HCT116 (cell line): ENCODE measurements at regions not wholly inside any gene's neighbourhood (a gene's known extent, or its start where the extent isn't known, plus 50 kb on each side); places are given as distances from the start of the nearest gene placed in this dataset.

Experiments
- ATAC-seq: fragments of 200-7000 bp; cut with Tn5 transposase; 2 replicates; pipeline ENCODE4 v1.9.1; 2020; ENCODE audit warnings: mild to moderate bottlenecking, moderate library complexity
- BruUV-seq: library from RNA; stranded (reverse); fragments of 400-500 nt; replicated peaks from 2 replicates; lab custom pipeline; 2021; lab: Mats Ljungman, UMichigan
- CTCF ChIA-PET: fragments of 300-600 bp; sonication (Branson Sonifier 250); formaldehyde crosslinking; loops from one replicate; lab custom pipeline; 2021; ENCODE audit warnings: antibody characterized with exemption; lab: Charles Lee
- POLR2A ChIA-PET: fragments of 300-600, 350-600 bp; sonication (Branson Sonifier 250); formaldehyde crosslinking; loops from one replicate; lab custom pipeline; 2021; ENCODE audit warnings: antibody characterized with exemption; lab: Charles Lee
- RAD21 ChIA-PET, 2 experiments: fragments of 300-600 bp; sonication (Branson Sonifier 250); formaldehyde crosslinking; loops; one replicate each; lab custom pipeline; 2023; ENCODE audit warnings: low total read pairs in 2 of 2; ENCODE audit not compliant: uncharacterized antibody in 2 of 2, unreplicated experiment in 2 of 2, low non-redundant PET in 1 of 2; lab: Charles Lee
- DNase-seq: peaks from one replicate; pipeline ENCODE4 v3.0.0-alpha.2; 2010; ENCODE audit warnings: low read depth, low spot score
- H2AFZ ChIP-seq: fragments of 200-600 bp; shearing (Covaris generic), sonication (generic); 2 replicates; pipeline ENCODE4 v1.6.1; 2017; ENCODE audit warnings: low read depth, mixed run types, mixed read lengths, antibody characterized with exemption, low read length; ENCODE audit not compliant: poor library complexity, severe bottlenecking
- H3K27ac ChIP-seq: 2 replicates; pipeline ENCODE4 v1.5.1; 2012; ENCODE audit warnings: low read depth, low read length
- H3K27me3 ChIP-seq: fragments of 200-600 bp; sonication (generic); 2 replicates; pipeline ENCODE4 v1.6.1; 2016; ENCODE audit warnings: mixed run types, low read length, mixed read lengths; ENCODE audit not compliant: insufficient read depth
- H3K36me3 ChIP-seq, 2 experiments: fragments of 200-500 bp in 1 of 2; fragments of 200-600 bp in 1 of 2; sonication (Bioruptor generic) in 1 of 2; sonication (generic) in 1 of 2; 2 replicates each; pipeline versions ENCODE4 v1.5.1 to v1.6.1; 2014 to 2016; ENCODE audit warnings: low read length in 2 of 2, inconsistent platforms in 1 of 2, mixed read lengths in 1 of 2, mixed run types in 1 of 2; ENCODE audit not compliant: insufficient read depth in 2 of 2, control insufficient read depth in 1 of 2
- H3K4me1 ChIP-seq, 2 experiments: fragments of 200-600 bp in 1 of 2; sonication (generic) in 1 of 2; 2 replicates each; pipeline versions ENCODE4 v1.5.1 to v1.6.1; 2012 to 2017; ENCODE audit warnings: low read length in 2 of 2, inconsistent platforms in 1 of 2, mild to moderate bottlenecking in 1 of 2, mixed read lengths in 1 of 2, mixed run types in 1 of 2, moderate library complexity in 1 of 2; ENCODE audit not compliant: insufficient read depth in 2 of 2, control insufficient read depth in 1 of 2
- H3K4me2 ChIP-seq: fragments of 200-600 bp; sonication (generic); 2 replicates; pipeline ENCODE4 v1.6.1; 2017; ENCODE audit warnings: mixed run types, low read length, mixed read lengths
- H3K4me3 ChIP-seq, 2 experiments: fragments of 200-600 bp in 1 of 2; sonication (generic) in 1 of 2; replicated peaks in 1 of 2; 2 replicates each; pipeline ENCODE4 v1.5.1; 2011 to 2016; ENCODE audit warnings: low read length in 2 of 2, control low read depth in 1 of 2, low read depth in 1 of 2, mild to moderate bottlenecking in 1 of 2, mixed read lengths in 1 of 2, mixed run types in 1 of 2
- H3K79me2 ChIP-seq: fragments of 200-600 bp; sonication (generic); 2 replicates; pipeline ENCODE4 v1.6.1; 2017; ENCODE audit warnings: mild to moderate bottlenecking, mixed run types, low read length, moderate library complexity, mixed read lengths; ENCODE audit not compliant: insufficient read depth
- H3K9ac ChIP-seq: fragments of 200-600 bp; sonication (generic); 2 replicates; pipeline ENCODE4 v1.6.1; 2016; ENCODE audit warnings: low read length, mixed read lengths
- H3K9me2 ChIP-seq: fragments of 200-600 bp; sonication (generic), shearing (Covaris generic); 2 replicates; pipeline ENCODE4 v1.6.1; 2017; ENCODE audit warnings: mixed run types, mild to moderate bottlenecking, moderate library complexity; ENCODE audit not compliant: insufficient read depth
- H3K9me3 ChIP-seq, 2 experiments: fragments of 200-500 bp in 1 of 2; fragments of 200-600 bp in 1 of 2; sonication (Bioruptor generic) in 1 of 2; sonication (generic) in 1 of 2; 2 replicates each; pipeline ENCODE4 v1.6.1; 2014 to 2017; ENCODE audit warnings: low read length in 2 of 2, mixed read lengths in 2 of 2, inconsistent platforms in 1 of 2, low read depth in 1 of 2, mild to moderate bottlenecking in 1 of 2, mixed run types in 1 of 2, moderate library complexity in 1 of 2; ENCODE audit not compliant: control insufficient read depth in 1 of 2, insufficient read depth in 1 of 2
- H4K20me1 ChIP-seq: fragments of 200-600 bp; sonication (generic), shearing (Covaris generic); 2 replicates; pipeline ENCODE4 v1.6.1; 2017; ENCODE audit warnings: mixed run types, mild to moderate bottlenecking, moderate library complexity; ENCODE audit not compliant: insufficient read depth
- ATF3 ChIP-seq: IDR thresholded peaks from 2 replicates; pipeline ENCODE4 v1.6.1; 2012
- CBX3 ChIP-seq: IDR thresholded peaks from 2 replicates; pipeline ENCODE4 v1.6.1; 2012; ENCODE audit warnings: low read depth
- CEBPB ChIP-seq: IDR thresholded peaks from 2 replicates; pipeline ENCODE4 v1.6.1; 2012; ENCODE audit warnings: low read depth
- EGR1 ChIP-seq: IDR thresholded peaks from 2 replicates; pipeline ENCODE4 v1.6.1; 2012; ENCODE audit warnings: low read depth
- EZH2 ChIP-seq: fragments of 200-600 bp; sonication (generic); IDR thresholded peaks from 2 replicates; pipeline ENCODE4 v1.6.1; 2017; ENCODE audit warnings: antibody characterized with exemption, mixed run types
- EZH2phosphoT487 ChIP-seq: fragments of 200-600 bp; IDR thresholded peaks from 2 replicates; pipeline ENCODE4 v1.6.1; 2018; ENCODE audit warnings: antibody characterized with exemption, borderline replicate concordance
- FOSL1 ChIP-seq: IDR thresholded peaks from 2 replicates; pipeline ENCODE4 v1.6.1; 2012; ENCODE audit warnings: low read depth
- JUND ChIP-seq: IDR thresholded peaks from 2 replicates; pipeline ENCODE4 v1.6.1; 2012
- MAX ChIP-seq: IDR thresholded peaks from 2 replicates; pipeline ENCODE4 v1.6.1; 2012
- POLR2A ChIP-seq: IDR thresholded peaks from 2 replicates; pipeline ENCODE4 v1.7.0; 2011; ENCODE audit warnings: borderline replicate concordance; ENCODE audit not compliant: insufficient read depth, insufficient read length; ENCODE audit errors: extremely low read depth
- POLR2AphosphoS5 ChIP-seq: IDR thresholded peaks from 2 replicates; pipeline ENCODE4 v1.6.1; 2011; ENCODE audit warnings: mild to moderate bottlenecking, low read depth, low read length, moderate library complexity
- RAD21 ChIP-seq: IDR thresholded peaks from 2 replicates; pipeline ENCODE4 v1.6.1; 2012; ENCODE audit warnings: low read depth, mild to moderate bottlenecking
- SIN3A ChIP-seq: IDR thresholded peaks from 2 replicates; pipeline ENCODE4 v1.6.1; 2012; ENCODE audit warnings: low read depth
- TCF7L2 ChIP-seq: IDR thresholded peaks from 2 replicates; pipeline ENCODE4 v1.7.0; 2011; ENCODE audit warnings: borderline replicate concordance, inconsistent platforms; ENCODE audit not compliant: insufficient read depth, insufficient read length; ENCODE audit errors: extremely low read depth
- YY1 ChIP-seq: IDR thresholded peaks from 2 replicates; pipeline ENCODE4 v1.6.1; 2011; ENCODE audit warnings: low read length, low read depth, moderate library complexity, mild to moderate bottlenecking; ENCODE audit not compliant: insufficient replicate concordance; ENCODE audit errors: extremely low read depth
- ZBTB33 ChIP-seq: IDR thresholded peaks from 2 replicates; pipeline ENCODE4 v1.6.1; 2011; ENCODE audit warnings: mild to moderate bottlenecking, low read length, moderate library complexity; ENCODE audit not compliant: insufficient replicate concordance; ENCODE audit errors: extremely low read depth
- ZFX ChIP-seq: fragments of 450-650 bp; IDR thresholded peaks from 2 replicates; pipeline ENCODE4 v1.6.1; 2017
- ZNF274 ChIP-seq: fragments of 200-500 bp; sonication (Bioruptor generic); IDR thresholded peaks from 2 replicates; pipeline ENCODE4 v1.6.1; 2014; ENCODE audit warnings: mild to moderate bottlenecking, low read depth, low read length, inconsistent platforms
- intact Hi-C: fragments of 100-400 bp; cut with micrococcal nuclease; formaldehyde crosslinking; loops from 2 replicates; pipeline ENCODE4 v1.10.0; 2022

GRCh38 chrX:36504625-36505024, 503.5 kb upstream of the FAM47C start:
- Histone ChIP-seq H3K36me3 (no peaks in the 10 kb centered on the region), H3K4me1 (no peaks in the 10 kb centered on the region), H3K9me3 (0 out of 4 replicates have a peak, but pooled peaks cover 0 to 3% of the 10 kb centered on the region in 2 experiments), H3K27ac (no peak overlapping the region), H3K9ac (no peak overlapping the region), H3K79me2 (no peaks in the 10 kb centered on the region), H3K4me2 (no peak overlapping the region), H3K4me3 (no peak overlapping the region), H2AFZ (no peak overlapping the region), H3K9me2 (no peaks in the 10 kb centered on the region), H3K27me3 (no peaks in the 10 kb centered on the region), H4K20me1 (no peaks in the 10 kb centered on the region)
- ChIA-PET RAD21 (no interaction called here), CTCF (no interaction called here), POLR2A (no interaction called here)
- no peak for ATAC-seq
- no TSS peak for BruUV-seq
- DNase-seq = no peak
- intact Hi-C loops = no loop called here
- TF ChIP-seq ZFX = no peak
- TF ChIP-seq YY1 = no peak
- TF ChIP-seq CEBPB = no peak

- ATAC-seq = no peak
- H3K9me3 ChIP-seq = 0 out of 4 replicates have a peak, but pooled peaks cover 0 to 3% of the 10 kb centered on the region in 2 experiments
- no peak overlapping the region for H3K27ac ChIP-seq
- CTCF ChIA-PET = no interaction called here
- no peaks in the 10 kb centered on the region for H3K27me3 ChIP-seq
- H4K20me1 ChIP-seq = no peaks in the 10 kb centered on the region
- no peaks in the 10 kb centered on the region for H3K36me3 ChIP-seq
- no peak overlapping the region for H2AFZ ChIP-seq
- POLR2A ChIA-PET = no interaction called here
- no peaks in the 10 kb centered on the region for H3K4me1 ChIP-seq
- H3K4me3 ChIP-seq = no peak overlapping the region
- H3K9ac ChIP-seq = no peak overlapping the region
- intact Hi-C loops = no loop called here
- no peaks in the 10 kb centered on the region for H3K9me2 ChIP-seq
- RAD21 ChIA-PET = no interaction called here
- no TSS peak for BruUV-seq
- no peaks in the 10 kb centered on the region for H3K79me2 ChIP-seq
- no peak overlapping the region for H3K4me2 ChIP-seq
- DNase-seq = no peak
- TF ChIP-seq TCF7L2 (no peak), YY1 (no peak), RAD21 (no peak), ATF3 (no peak), MAX (no peak), POLR2AphosphoS5 (no peak), POLR2A (no peak), ZNF274 (no peak), EGR1 (no peak), CBX3 (no peak), SIN3A (no peak), JUND (no peak), EZH2phosphoT487 (no peak), ZBTB33 (no peak), EZH2 (no peak), FOSL1 (no peak), ZFX (no peak)
Observed at GRCh38 chrX:36508042-36508441, 500.1 kb upstream of the FAM47C start.
